ENCODE measurements at regions not wholly inside any gene's neighbourhood (a gene's known extent, or its start where the extent isn't known, plus 50 kb on each side); places are given as distances from the start of the nearest gene placed in this dataset.

DNA sequence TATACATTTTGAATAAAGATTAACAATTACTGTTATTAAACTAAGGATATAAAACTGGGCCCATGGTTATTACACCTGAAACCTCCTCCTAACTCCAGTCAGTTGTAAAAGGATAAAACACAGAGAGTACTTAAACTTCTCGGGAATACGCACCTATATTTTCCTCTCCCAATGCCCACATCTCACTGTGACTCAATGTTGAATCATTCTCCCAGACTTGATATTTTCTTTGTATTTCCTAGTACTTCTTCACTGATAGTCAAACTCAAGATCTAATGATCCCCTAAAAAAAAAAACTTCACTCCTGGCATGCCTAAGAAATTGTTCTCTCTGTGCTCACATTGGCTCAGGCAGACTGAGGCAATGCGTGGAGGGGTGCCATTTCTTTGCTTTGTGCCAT, 212.5 kb upstream of the DKK2 start:
- DNase-seq (ENCODE audit: low spot score) = no peak

DNA sequence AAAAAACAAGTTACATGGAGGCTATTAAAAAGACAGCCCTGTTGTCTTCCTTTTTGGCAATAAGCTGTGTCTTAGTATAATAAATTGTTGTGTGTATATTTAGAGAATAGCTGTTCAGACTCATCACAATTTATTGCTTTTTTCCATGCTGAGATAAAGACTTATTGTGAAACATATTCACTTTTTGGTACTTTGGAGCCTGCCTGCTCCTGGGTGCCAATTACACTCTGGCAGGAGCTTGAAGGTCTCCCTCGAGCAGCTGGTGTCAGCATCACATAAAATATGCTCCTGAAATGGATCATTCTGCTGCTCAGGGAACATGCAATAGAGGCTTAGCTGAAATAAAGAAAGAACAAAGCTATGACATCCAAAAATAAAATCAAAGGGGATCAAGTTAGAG, 211.6 kb upstream of the DKK2 start:
- no peak for DNase-seq (ENCODE audit: low spot score)

DNA sequence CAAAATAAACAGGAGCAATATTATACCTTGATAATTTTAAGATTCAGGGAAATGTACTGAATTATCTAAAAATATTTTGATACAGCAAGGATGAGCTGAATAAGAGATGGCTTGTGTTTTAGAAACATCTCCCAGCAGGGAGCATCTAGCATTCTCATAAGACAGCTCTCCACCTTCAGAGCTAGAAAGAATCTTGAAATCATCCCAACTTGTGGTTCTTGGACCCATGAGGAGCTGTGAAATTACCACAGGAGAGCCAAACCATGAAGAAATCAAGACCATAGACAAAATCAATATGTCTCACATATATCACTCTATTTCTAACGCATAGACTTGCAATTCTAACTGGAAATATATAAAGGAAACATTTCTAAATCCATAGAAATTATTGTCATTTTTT, 210.6 kb upstream of the DKK2 start:
- no peak for DNase-seq (ENCODE audit: low spot score)

DNA sequence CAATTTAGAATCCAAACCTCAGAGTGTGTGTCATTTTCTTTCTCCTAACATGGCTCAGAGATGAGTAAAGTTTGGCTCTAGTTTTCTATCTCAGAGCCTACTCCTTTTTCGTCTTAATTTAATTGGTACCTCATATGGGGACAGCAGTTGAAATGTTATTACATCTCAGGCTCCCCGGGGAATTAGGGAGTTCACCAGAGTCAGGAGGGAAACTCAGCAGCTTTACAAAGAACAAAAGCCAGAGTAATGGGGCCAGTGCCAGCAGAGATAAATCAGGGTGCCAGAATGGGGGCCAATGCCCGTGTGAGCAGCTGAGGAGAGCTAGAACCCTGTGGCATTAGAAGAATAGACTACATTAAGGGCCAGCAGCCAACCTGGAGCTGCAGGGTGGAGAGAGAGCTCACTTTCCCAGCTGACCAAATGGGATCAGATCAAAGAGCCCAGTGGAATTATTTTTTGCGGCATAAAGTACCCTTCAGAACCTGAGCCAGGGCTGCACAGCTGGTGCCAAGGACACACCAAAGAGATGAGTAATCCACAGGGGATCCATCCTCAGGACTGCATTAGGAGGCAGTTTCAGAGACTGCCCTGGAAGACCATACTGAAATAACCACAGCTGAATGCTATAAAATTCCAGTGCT, 207.1 kb upstream of the DKK2 start:
- no peak for DNase-seq (ENCODE audit: low spot score)

DNA sequence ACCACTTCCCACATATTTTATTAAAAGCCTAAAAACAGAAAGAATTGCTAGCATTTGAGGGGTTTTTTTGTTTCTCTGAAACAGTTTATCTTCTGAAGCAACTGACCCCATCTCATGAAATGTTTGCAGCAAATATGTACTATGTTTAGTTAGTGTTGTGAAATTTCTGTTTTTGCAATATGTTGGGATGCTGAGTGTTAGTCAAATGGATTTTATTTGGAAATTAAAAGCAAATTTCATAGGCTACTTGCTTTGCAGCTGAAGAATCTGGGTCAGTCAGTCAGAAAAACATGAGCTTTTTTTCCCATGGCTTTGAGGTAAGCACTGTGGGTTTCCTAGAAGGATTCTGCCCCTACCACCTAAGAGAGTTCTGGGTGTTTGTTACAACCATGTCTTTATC, 184.9 kb upstream of the DKK2 start:
- DNase-seq (ENCODE audit: low spot score) = no peak

DNA sequence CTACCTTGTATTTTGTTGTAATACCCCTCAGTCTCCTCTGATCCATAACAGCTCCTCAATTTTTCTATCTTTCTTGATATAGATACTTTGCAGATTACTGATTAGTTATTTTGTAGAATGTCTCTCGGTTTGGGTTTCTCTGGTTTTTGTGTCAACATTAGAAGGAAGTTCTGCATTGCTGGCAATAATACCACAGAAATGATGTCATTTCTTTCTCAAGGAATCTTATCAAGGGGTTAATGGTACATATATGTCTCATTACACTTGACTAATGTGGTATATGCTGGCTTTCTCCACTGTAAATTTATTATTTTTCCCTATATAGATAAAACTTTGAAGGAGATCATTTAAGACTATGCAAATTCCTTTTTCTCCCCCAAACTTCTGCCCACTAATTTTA, 183.6 kb upstream of the DKK2 start:
- DNase-seq (ENCODE audit: low spot score) = no peak

DNA sequence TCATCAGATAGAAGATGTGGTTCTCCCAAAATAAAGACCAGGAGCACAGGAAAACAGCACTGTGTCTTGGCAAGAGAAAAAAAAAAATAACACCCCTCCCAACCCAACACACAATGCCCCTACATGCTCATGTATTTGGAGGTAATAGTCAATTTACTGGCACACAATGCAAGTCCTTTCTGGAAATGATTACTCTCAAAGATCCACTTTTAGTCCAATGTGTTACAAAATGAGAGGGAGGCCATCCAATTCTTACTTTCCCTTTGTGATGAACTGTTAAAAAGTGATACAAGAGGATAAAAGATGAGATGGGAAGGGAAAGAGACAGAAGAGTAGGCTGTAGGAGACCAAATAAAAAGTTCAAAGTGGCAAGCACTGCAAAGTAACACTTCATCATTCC, 180.3 kb upstream of the DKK2 start:
- DNase-seq (ENCODE audit: low spot score) = no peak

DNA sequence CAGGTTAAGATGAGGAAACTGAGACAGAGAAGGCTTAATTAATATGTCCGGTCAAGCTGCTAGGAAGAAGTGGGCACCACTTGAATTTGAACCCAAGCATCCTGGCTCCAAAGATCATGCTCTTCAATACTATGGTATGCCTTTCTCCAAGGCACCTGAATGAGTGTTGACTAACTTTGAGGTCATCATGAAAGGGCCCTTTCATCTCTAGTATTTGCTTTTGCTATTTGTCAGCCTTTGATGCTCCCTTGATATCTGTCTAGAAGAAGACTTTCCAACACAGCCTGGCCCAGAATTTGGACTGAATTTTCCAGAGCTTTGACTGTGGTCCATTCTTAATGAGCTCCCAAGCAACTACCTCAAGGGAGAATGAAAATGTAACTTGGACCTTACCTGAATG, 179.1 kb upstream of the DKK2 start:
- no peak for DNase-seq (ENCODE audit: low spot score)

DNA sequence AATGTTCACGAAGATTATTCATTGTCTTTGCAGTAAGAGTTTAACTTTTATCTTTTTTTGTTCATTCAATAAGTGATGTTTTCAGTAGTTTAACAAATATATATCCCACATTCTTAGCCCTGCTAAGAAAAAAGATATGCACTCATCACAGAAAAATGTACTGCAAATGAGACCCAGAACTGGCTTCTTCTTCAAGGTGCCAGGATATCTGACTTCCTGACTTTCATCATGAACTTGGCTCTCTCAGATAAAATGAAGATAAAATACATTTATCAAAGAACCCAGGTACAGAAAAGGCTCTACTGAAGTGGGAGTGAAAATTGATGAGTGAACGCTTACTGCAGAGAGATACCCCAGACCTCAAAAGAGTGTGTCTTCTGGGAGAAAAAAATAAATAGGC, 177.8 kb upstream of the DKK2 start:
- no peak for DNase-seq (ENCODE audit: low spot score)

DNA sequence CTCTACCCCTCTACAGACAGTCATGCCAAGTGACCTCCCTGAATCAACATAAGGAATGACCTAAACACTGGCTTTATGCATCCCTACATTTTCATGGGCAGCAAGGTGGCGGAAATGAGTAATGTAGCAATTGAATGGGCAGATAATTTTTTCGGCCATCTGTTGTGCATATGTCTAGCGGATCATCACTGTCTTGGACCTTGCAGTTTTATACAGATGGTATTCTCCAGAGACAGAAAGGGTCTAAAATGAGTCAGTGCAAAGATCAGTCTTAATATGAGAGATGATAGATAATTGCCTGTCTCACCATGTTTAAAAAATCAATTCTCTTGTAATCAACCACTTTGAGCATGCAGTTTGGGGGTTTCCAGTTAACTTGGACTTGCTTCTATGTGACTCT, 177.3 kb upstream of the DKK2 start:
- DNase-seq (ENCODE audit: low spot score) = no peak

DNA sequence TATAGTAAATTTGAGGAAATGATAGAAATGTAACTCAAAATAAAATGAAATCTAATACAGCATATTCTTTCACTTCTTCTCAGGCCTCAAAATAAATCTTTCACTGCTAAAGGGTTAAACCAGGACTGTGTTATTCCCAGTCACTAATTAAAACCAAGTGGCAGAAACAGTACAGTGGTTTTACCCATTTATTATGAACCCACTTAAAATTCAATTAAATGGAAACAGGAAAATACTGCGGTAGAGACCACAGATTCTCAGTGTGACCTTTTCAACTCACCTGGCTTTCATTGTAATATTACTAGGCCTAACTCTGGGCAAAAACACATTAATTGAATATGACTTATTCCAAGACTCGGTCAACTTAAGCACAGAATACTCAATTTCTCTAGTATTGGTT, 176.5 kb upstream of the DKK2 start:
- DNase-seq (ENCODE audit: low spot score) = no peak

DNA sequence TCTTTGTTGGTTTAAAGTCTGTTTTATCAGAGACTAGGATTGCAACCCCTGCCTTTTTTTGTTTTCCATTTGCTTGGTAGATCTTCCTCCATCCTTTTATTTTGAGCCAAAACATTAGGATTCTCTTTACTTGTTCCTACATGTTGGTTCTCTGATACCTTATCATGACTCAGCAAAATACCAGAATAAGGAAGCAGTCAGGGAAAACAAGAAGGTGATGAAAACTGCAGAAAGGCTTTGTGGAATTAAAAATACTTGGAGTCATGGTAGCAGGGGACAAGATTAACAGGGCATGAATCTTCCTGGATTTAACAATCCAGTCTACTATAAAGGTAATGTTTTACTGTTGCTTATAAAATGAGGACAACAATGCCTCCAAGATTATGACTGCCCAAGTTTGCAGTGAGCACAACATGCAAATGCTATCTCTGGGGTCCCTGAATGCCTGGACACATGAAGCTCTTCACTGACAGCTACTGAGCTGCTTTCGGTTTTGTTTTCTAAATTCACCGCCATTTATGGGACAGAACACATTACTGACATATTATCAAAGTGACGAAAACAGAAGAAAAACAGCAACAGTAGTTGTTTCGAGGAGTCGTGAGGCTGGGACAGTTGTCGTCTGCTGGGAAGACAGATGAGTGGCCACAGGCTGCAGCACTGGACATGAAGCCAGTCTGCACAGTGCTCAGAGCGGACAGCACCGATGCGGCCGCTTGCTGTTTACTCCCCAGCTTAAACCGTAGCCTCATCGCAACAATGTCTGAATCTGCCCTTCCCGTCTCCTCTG, 174.5 kb upstream of the DKK2 start:
- DNase-seq (ENCODE audit: low spot score) = no peak

DNA sequence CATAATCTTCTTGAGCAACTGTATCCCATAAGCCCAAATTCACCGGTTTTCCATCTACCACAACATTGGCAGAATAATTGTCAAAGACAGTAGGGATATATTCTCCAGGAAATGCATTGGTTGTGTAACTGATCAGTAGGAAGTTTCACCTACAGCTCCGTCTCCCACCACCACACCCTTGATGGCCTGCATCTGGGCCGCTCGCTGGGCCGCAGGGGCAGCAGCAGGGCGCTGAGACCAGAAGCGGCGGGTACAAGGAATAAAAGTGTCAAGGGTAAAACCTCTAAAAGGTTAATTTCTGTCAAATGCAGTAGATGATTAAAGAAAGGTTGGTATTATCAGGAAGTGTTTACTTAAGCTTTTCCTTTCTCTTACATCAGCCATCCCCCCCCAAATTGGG, 167.6 kb upstream of the DKK2 start:
- DNase-seq (ENCODE audit: low spot score) = no peak

DNA sequence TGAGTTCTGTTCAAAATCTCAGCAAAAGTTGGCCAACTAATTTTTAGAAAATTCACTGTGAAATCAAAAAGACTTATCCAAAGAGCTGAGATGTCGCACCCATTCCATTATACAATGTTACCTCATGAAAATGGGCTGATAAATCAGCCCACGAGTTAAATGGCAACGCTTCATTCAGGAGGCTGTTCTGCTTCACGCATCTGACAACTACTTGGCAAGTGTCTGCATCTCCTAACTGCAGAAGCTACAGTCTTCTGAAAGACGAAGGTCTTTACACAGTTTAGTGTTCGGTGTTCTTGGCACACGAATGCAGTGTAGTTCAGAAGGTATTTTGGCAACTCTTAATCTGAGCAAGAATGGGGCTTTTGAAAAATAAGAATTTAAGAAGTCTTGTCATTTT, 166.6 kb upstream of the DKK2 start:
- no peak for DNase-seq (ENCODE audit: low spot score)

DNA sequence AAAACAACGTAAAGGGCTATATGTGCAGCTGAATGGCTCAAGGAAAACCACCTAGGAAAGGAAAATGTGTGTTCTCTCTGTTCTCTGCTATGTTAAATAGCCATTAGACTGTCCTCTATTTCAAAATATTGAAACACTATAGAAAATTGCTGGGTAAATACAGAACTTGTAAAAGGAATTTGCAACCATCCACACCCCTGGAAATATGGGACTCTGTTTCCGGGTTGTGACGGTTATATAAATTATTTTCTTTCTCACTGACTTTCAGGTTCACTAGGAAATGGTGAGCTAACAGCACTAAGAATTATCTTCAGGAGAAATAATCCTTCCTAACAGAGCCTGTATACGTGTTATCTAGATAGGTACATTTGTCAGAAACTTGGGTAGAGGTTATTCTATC, 161.0 kb upstream of the DKK2 start:
- no peak for DNase-seq (ENCODE audit: low spot score)

DNA sequence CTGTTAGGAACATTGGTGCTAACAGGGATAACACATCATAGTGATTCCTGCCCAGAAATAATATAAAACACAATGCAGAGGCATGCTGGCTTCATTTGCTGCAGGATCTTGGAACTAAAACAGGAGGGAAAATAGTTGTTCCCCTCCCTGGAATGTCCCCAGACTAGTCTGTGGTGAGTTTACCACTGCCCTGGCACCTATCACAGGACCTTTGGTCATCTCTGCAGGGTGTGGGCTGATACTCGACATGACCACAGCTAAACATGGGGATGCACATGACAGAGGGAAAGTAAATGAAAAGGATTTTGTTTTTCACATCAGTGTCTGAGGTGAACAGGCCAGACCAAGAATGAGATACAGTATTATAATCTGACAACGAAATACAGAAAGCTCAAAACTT, 160.2 kb upstream of the DKK2 start:
- DNase-seq (ENCODE audit: low spot score) = no peak

DNA sequence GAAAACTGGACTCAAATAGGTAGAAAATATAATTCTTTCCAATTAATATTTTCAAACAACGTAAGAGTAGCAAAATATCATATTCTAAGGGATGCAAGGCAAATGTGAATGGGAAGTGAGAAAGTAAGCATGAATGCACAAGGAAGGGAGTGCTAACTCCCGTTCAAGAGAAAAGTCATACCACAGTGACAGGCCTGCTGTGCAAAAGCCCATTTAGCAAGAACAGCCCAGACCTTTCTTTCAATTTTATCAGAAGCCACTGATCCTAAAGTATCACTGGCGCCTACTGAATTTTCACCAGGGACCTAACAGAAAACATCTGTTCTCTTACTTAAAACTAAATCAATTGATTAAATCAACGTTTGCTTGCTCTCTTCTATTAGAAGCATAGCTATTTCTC, 157.9 kb upstream of the DKK2 start:
- no peak for DNase-seq (ENCODE audit: low spot score)

DNA sequence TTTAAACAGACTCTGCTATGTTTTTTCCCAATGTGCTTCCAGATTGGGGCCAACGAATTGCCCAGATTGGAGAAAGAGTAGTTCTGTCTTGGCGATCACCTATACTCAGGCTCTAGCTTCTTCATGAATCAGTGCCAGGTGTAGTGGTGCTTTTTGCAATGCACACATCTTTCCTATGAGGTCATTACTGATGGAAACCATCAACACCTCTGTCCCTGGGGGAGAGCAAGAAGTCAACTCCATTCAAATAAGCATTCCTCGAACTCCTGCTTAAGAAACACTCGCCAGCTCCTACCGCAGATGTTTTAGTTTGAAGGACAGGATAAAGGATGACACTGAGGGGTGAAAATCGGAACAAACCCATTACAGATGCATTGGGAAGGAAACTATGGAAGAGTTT, 156.5 kb upstream of the DKK2 start:
- no peak for DNase-seq (ENCODE audit: low spot score)

DNA sequence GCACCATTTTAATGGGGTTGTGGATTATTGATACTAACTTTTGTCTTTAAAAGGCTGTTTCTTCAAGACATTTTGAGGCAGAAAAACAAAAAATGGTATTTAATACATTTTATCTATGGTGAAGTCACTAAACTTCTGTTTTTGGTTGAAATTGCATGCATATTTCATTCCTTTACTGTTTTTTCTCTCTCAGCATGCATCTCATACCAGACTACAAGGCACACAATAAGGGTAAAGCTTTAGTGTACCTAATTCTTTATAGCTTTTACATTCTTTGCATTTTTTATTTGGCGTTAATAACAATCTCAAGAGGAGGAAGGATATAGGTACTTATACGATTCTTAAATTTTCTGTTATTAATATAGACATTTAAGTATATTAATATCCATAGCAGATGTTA, 151.0 kb upstream of the DKK2 start:
- DNase-seq (ENCODE audit: low spot score) = no peak

DNA sequence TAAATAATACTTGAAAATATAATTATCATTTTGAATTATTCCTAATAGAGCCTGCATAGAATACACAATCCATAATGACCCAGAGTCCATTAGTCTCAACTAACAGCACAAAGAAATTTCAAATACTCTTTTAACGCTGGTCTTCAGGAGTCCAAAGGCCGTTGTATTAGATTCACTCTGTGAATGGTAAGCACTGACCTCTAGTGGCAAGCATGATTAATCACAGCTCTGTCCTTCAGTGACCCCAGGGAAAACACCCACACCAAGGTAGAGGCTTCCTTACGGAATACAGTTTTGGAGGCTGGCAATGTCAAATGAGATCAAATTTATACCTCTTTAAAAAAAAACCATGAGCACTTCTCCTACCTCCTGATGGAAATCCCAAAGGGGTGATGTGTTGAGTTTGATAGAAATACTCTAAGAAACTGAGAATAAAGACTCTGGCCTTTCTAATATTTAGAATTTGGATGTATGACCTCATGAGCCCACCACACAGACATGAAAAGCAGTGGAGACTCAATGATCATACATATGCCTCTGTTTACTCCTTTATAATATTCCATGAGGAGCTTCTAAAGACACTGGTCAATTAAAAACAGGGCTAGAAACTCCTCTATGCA, 147.2 kb upstream of the DKK2 start:
- no peak for DNase-seq (ENCODE audit: low spot score)

DNA sequence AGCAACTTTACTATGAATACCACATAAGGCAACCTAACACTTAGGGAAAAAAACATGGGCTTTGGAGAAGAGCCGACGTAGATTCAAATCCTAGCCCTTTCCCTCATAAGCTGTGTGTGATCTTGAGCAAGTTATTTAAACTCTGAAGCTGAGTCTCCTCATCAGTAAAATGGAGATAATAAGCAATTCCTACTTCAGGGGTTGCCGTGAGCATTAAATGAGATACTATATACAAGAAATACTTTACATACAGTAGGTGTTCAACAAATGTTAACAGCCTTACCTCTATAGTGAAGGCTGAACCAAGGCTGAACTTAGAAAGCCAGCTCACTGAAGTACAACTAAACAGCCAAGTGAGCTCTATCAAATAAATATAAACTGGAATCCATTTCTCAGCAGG, 146.2 kb upstream of the DKK2 start:
- DNase-seq (ENCODE audit: low spot score) = no peak

DNA sequence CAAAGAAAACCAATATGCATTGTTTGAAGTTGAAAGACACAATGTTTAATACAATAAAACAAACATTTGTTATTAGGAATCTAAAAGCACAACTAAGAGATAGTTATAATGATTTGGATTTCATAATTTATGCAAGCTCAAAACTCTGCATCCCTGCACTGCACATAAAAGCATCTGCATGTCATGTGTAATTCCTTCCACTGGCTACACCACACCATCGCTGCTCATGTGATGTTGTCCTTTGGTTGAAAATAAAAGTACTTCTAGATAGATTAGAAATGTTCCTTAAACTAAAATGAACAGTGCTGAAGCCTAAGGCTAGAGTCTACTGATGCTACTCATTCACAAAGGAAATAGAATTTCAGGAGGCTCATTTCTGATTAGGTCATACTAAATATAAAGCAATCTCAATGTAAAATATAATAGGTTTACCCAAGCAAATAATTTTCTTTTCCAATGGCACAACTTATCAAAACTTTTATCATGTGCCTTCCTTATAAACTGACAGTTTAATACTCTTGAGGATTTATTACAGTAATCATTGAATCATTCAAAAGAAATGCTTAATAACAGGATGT, 130.8 kb upstream of the DKK2 start:
- DNase-seq (ENCODE audit: low spot score) = no peak

DNA sequence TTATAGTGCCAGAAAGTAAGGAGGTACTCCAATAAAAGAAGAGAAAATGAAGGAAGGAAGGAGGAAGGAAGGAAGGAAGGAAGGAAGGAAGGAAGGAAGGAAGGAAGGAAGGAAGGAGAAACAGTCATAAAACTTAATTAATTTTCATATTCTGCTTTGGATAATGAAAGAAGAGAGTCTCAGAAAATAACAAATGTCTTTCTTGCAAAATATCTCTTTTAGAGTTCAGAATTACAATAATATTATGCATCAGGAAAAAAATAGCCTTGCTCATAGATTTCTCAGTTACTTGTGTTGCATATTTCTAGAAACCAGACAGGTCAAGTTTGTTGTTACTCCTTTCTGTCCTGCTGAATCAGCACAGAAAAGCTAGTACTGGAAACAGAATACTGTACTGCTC, 130.1 kb upstream of the DKK2 start:
- no peak for DNase-seq (ENCODE audit: low spot score)

All from HuH-7.5 (cell line).